ENCODE measurements at regions not wholly inside any gene's neighbourhood (a gene's known extent, or its start where the extent isn't known, plus 50 kb on each side); places are given as distances from the start of the nearest gene placed in this dataset.

GRCh38 chr4:159052315-159052714 lies 50.6 kb upstream of the RAPGEF2 start:
- intact Hi-C loops (cut with micrococcal nuclease): no loop called here
- Mint-ChIP-seq H3K9me3 (no peaks in the 10 kb centered on the region), H3K27me3 (peaks cover 1% of the 10 kb centered on the region), H3K4me3 (no peak overlapping the region), H3K27ac (no peak overlapping the region), H3K36me3 (ENCODE audit: low read depth) (no peaks in the 10 kb centered on the region), H3K4me1 (ENCODE audit: low read depth) (peaks cover 9% of the 10 kb centered on the region)

All from dendritic cell treated with granulocyte-macrophage colony-stimulating factor and Interleukin-4, amounts not matched to agents 40 ng/mL and 50 ng/mL, for 4 days (primary cell).